ENCODE measurements at regions not wholly inside any gene's neighbourhood (a gene's known extent, or its start where the extent isn't known, plus 50 kb on each side); places are given as distances from the start of the nearest gene placed in this dataset.

- Histone ChIP-seq H3K9me3 (ENCODE audit: low read depth, low read length) (no peaks in the 10 kb centered on the region), H3K4me1 (ENCODE audit: insufficient read depth, low read length) (no peaks in the 10 kb centered on the region), H3K27ac (ENCODE audit: low read depth, low read length) (no peak overlapping the region), H3K4me3 (ENCODE audit: insufficient read depth, low read length) (no peak overlapping the region), H2AFZ (ENCODE audit: low read length) (no peak overlapping the region), H3K79me2 (ENCODE audit: insufficient read depth, low read length) (no peaks in the 10 kb centered on the region), H3K36me3 (ENCODE audit: insufficient read depth, low read length) (no peaks in the 10 kb centered on the region), H3K4me2 (ENCODE audit: insufficient read depth, low read length) (no peak overlapping the region), H4K20me1 (ENCODE audit: insufficient read depth, low read length) (no peaks in the 10 kb centered on the region), H3K27me3 (ENCODE audit: insufficient read depth, low read length) (peaks cover 3% of the 10 kb centered on the region)
- TF ChIP-seq CTCF (IDR thresholded peaks at IDR 0.05; ENCODE audit: extremely low read depth, low read depth, low read length): no peak
- DNase-seq (ENCODE audit: insufficient read length, low spot score, missing footprints): no peak
Observed at GRCh38 chr2:220057916-220058315, 430.5 kb downstream of the SLC4A3 start.

GRCh38 chr2:220064111-220065030 lies 436.9 kb downstream of the SLC4A3 start:
- Histone ChIP-seq H3K79me2 (ENCODE audit: insufficient read depth, low read length) (no peaks in the 10 kb centered on the region), H3K4me3 (ENCODE audit: insufficient read depth, low read length) (no peak overlapping the region), H4K20me1 (ENCODE audit: insufficient read depth, low read length) (no peaks in the 10 kb centered on the region), H3K4me1 (ENCODE audit: insufficient read depth, low read length) (no peaks in the 10 kb centered on the region), H3K27me3 (ENCODE audit: insufficient read depth, low read length) (peaks cover 3% of the 10 kb centered on the region), H3K4me2 (ENCODE audit: insufficient read depth, low read length) (no peak overlapping the region), H2AFZ (ENCODE audit: low read length) (no peak overlapping the region), H3K27ac (ENCODE audit: low read depth, low read length) (no peak overlapping the region), H3K36me3 (ENCODE audit: insufficient read depth, low read length) (no peaks in the 10 kb centered on the region), H3K9me3 (ENCODE audit: low read depth, low read length) (no peaks in the 10 kb centered on the region)
- no peak for DNase-seq (ENCODE audit: insufficient read length, low spot score, missing footprints)
- no peak for TF ChIP-seq CTCF (IDR thresholded peaks at IDR 0.05; ENCODE audit: extremely low read depth, low read depth, low read length)

- Histone ChIP-seq H4K20me1 (ENCODE audit: insufficient read depth, low read length) (no peaks in the 10 kb centered on the region), H3K79me2 (ENCODE audit: insufficient read depth, low read length) (no peaks in the 10 kb centered on the region), H3K4me3 (ENCODE audit: insufficient read depth, low read length) (no peak overlapping the region), H3K27me3 (ENCODE audit: insufficient read depth, low read length) (peaks cover 3% of the 10 kb centered on the region), H3K27ac (ENCODE audit: low read depth, low read length) (no peak overlapping the region), H3K36me3 (ENCODE audit: insufficient read depth, low read length) (no peaks in the 10 kb centered on the region), H3K4me1 (ENCODE audit: insufficient read depth, low read length) (no peaks in the 10 kb centered on the region), H3K4me2 (ENCODE audit: insufficient read depth, low read length) (no peak overlapping the region), H2AFZ (ENCODE audit: low read length) (no peak overlapping the region), H3K9me3 (ENCODE audit: low read depth, low read length) (no peaks in the 10 kb centered on the region)
- no peak for TF ChIP-seq CTCF (IDR thresholded peaks at IDR 0.05; ENCODE audit: extremely low read depth, low read depth, low read length)
- no peak for DNase-seq (ENCODE audit: insufficient read length, low spot score, missing footprints)
Observed at GRCh38 chr2:220065581-220065980, 438.2 kb downstream of the SLC4A3 start.

- no peak for DNase-seq (ENCODE audit: insufficient read length, low spot score, missing footprints)
- Histone ChIP-seq H3K4me1 (ENCODE audit: insufficient read depth, low read length) (no peaks in the 10 kb centered on the region), H3K79me2 (ENCODE audit: insufficient read depth, low read length) (no peaks in the 10 kb centered on the region), H3K9me3 (ENCODE audit: low read depth, low read length) (no peaks in the 10 kb centered on the region), H2AFZ (ENCODE audit: low read length) (no peak overlapping the region), H4K20me1 (ENCODE audit: insufficient read depth, low read length) (no peaks in the 10 kb centered on the region), H3K4me2 (ENCODE audit: insufficient read depth, low read length) (no peak overlapping the region), H3K4me3 (ENCODE audit: insufficient read depth, low read length) (no peak overlapping the region), H3K27me3 (ENCODE audit: insufficient read depth, low read length) (no peaks in the 10 kb centered on the region), H3K36me3 (ENCODE audit: insufficient read depth, low read length) (no peaks in the 10 kb centered on the region), H3K27ac (ENCODE audit: low read depth, low read length) (no peak overlapping the region)
- no peak for TF ChIP-seq CTCF (IDR thresholded peaks at IDR 0.05; ENCODE audit: extremely low read depth, low read depth, low read length)
Observed at GRCh38 chr2:220068846-220069245, 441.4 kb downstream of the SLC4A3 start.
